Left ventricle myocardium superior (tissue), 1 donor: ENCODE measurements at regions not wholly inside any gene's neighbourhood (a gene's known extent, or its start where the extent isn't known, plus 50 kb on each side); places are given as distances from the start of the nearest gene placed in this dataset.

Source experiments
- ATAC-seq: fragments of 200-7000 bp; cut with Tn5 transposase; one replicate; pipeline ENCODE4 v1.9.1; 2020; ENCODE audit warnings: mild to moderate bottlenecking, moderate library complexity
- DNase-seq: peaks from one replicate; pipeline ENCODE4 v3.0.0-alpha.2; 2020
- intact Hi-C: fragments of 100-400 bp; cut with micrococcal nuclease; formaldehyde crosslinking; loops from one replicate; pipeline ENCODE4 v1.11.0; 2022
- donor health status: DM: no; HTN: yes; CAD: no; lungs with severe emphysema.

GRCh38 chr15:39435244-39435643, 145.6 kb upstream of the THBS1 start:
- DNase-seq (no peak), ATAC-seq (no peak)
- intact Hi-C loops: no loop called here

- peak; percentile 87 for ATAC-seq
- DNase-seq: peak; percentile 74
- intact Hi-C loops: no loop called here
Measured at GRCh38 chr15:39438260-39438659, 142.6 kb upstream of the THBS1 start.

GRCh38 chr15:39438799-39439592, 141.9 kb upstream of the THBS1 start:
- DNase-seq (no peak), ATAC-seq (peak; percentile 7)
- intact Hi-C loops: no loop called here

GRCh38 chr15:39442898-39443297, 138.0 kb upstream of the THBS1 start:
- no peak for DNase-seq
- no peak for ATAC-seq
- intact Hi-C loops: loop anchor here (5.0 kb wide), 1 partner anchor 276 kb away; no protein-coding TSS in a partner anchor

- ATAC-seq (no peak), DNase-seq (no peak)
- intact Hi-C loops: loop anchor here (5.0 kb wide), 1 partner anchor 276 kb away; no protein-coding TSS in a partner anchor
Measured at GRCh38 chr15:39443659-39444219, 137.1 kb upstream of the THBS1 start.

- peak; percentile 71 for ATAC-seq
- intact Hi-C loops: loop anchor here (5.0 kb wide), 1 partner anchor 278 kb away; no protein-coding TSS in a partner anchor
- DNase-seq: no peak
Measured at GRCh38 chr15:39444735-39445470, 136.0 kb upstream of the THBS1 start.

- ATAC-seq (no peak), DNase-seq (no peak)
- intact Hi-C loops: no loop called here
Measured at GRCh38 chr15:39445931-39446330, 134.9 kb upstream of the THBS1 start.

GRCh38 chr15:39447346-39447745, 133.5 kb upstream of the THBS1 start:
- DNase-seq (no peak), ATAC-seq (no peak)
- intact Hi-C loops: no loop called here

- DNase-seq: no peak
- intact Hi-C loops: no loop called here
- no peak for ATAC-seq
Measured at GRCh38 chr15:39447881-39448280, 133.0 kb upstream of the THBS1 start.

GRCh38 chr15:39448409-39448808, 132.5 kb upstream of the THBS1 start:
- no peak for ATAC-seq
- intact Hi-C loops: no loop called here
- DNase-seq: no peak

- ATAC-seq: no peak
- intact Hi-C loops: no loop called here
- DNase-seq: no peak
Measured at GRCh38 chr15:39451121-39451688, 129.7 kb upstream of the THBS1 start.

- DNase-seq: no peak
- intact Hi-C loops: no loop called here
- ATAC-seq: no peak
Measured at GRCh38 chr15:39451871-39452270, 129.0 kb upstream of the THBS1 start.

GRCh38 chr15:39453620-39454019, 127.3 kb upstream of the THBS1 start:
- intact Hi-C loops: no loop called here
- ATAC-seq: peak; percentile 53
- DNase-seq: no peak

GRCh38 chr15:39454189-39454986, 126.5 kb upstream of the THBS1 start:
- ATAC-seq (peak; percentile 70), DNase-seq (no peak)
- intact Hi-C loops: no loop called here

GRCh38 chr15:39455471-39455991, 125.3 kb upstream of the THBS1 start:
- intact Hi-C loops: no loop called here
- DNase-seq (no peak), ATAC-seq (no peak)

- DNase-seq (no peak), ATAC-seq (no peak)
- intact Hi-C loops: no loop called here
Measured at GRCh38 chr15:39456159-39456558, 124.7 kb upstream of the THBS1 start.

GRCh38 chr15:39456582-39457330, 124.1 kb upstream of the THBS1 start:
- intact Hi-C loops: no loop called here
- ATAC-seq: no peak
- DNase-seq: no peak

GRCh38 chr15:39458131-39458530, 122.7 kb upstream of the THBS1 start:
- ATAC-seq (no peak), DNase-seq (no peak)
- intact Hi-C loops: no loop called here
